IPS-NIHi11 (cell line): ENCODE measurements at regions not wholly inside any gene's neighbourhood (a gene's known extent, or its start where the extent isn't known, plus 50 kb on each side); places are given as distances from the start of the nearest gene placed in this dataset.
A peak's percentile ranks its signal among the peaks of the same experiment; 100 is the strongest.
"Not testable (repeated sequence)": the region's sequence is repeated elsewhere in the genome, so short reads cannot be mapped to it uniquely, and the experiment has no call there.

Experiments used
- DNase-seq: peaks from one replicate; pipeline ENCODE4 v3.0.0; 2012; ENCODE audit warnings: mixed read lengths, low spot score

GRCh38 chr5:42949348-42950115, 90.6 kb downstream of the ANXA2R start:
- no peak for DNase-seq

- no peak for DNase-seq
Measured at GRCh38 chr5:42948961-42949347, 91.2 kb downstream of the ANXA2R start.

- DNase-seq: peak; percentile 10
Measured at GRCh38 chr5:42944989-42945388, 95.1 kb downstream of the ANXA2R start.

- DNase-seq: peak; percentile 18
Measured at GRCh38 chr5:42943931-42944631, 96.0 kb downstream of the ANXA2R start.

DNA sequence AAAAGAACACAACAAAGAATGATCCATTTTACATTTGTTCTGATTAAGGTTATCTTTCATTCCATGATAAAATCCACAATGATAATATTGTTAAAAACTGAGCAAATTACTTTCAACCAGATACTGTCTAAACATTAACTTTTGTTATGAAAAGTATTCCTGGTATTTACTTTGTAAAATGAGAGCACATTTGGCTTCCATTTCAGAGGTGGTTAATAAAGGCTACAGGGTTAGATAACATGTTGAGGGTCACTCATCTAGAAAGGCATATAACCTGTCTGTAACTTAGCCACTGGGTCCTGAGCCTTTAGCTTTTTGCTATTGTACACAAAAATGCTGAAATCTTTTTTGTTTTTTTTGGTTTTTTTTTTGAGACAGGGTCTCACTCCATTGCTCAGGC, 99.3 kb downstream of the ANXA2R start:
- DNase-seq: no peak

DNA sequence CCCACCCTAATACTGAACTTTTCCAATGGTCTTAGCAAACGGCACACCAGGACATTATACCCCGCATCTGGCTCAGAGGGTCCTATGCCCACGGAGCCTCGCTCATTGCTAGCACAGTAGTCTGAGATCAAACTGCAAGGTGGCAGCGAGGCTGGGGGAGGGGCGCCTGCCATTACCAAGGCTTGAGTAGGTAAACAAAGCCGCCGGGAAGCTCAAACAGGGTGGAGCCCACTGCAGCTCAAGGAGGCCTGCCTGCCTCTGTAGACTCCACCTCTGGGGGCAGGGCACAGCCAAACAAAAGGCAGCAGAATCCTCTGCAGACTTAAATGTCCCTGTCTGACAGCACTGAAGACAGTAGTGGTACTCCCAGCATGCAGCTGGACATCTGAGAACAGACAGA, 108.1 kb downstream of the ANXA2R start:
- not testable (repeated sequence) for DNase-seq

- DNase-seq: not testable (repeated sequence)
Measured at GRCh38 chr5:42931451-42931850, 108.7 kb downstream of the ANXA2R start.

DNA sequence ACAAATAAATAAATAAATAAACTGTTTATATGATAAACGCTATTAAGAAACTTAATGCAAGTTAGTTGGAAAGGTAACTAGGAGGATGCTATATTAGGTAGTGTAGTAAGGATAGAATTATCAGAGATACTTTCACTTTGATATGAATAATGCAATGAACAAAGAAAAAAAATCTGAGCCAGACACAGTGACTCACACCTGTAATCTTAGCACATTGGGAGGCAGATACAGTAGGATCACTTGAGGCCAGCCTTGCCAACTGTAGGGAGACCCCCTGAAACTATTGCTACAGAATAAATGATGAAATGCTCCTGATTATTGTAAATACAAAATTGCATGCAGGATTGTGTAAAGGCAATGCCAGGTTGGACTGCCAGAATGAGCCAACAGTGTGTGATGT, 109.2 kb downstream of the ANXA2R start:
- no peak for DNase-seq

DNA sequence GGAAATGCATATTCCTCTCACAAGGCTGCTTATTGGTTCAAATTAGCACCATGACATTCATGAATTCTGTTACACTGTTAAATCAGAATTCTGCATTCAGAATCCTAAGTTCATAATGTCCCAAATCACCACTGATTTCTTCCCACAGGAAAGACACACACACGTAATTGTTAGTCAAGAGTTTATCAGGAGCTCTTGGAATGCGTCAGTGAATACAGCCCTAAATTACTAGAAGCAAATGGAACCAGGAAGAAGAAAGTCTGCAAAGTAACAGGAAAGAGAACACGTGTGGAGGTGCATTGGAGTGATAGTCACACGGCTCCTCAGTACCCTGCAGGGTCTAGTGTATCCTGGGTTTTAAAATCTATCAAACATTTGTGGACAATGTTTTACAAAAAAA, 110.2 kb downstream of the ANXA2R start:
- DNase-seq: no peak

DNA sequence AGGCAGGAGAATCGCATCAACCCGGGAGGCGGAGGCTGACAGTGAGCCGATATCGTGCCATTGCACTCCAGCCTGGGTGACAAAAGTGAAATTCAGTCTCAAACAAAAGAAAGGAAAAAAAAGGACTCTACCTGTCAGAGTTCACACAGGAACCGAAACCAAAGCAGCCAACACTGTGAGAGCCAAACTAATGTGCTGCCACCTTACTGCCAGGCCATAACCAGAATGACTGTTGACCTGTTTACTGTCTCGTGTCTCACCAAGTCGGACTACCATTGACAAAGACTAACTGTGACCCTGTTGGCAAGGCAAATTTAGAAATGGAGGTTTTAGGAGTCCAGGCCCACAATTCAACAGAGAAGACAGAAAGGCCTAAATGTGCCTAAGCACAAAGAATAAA, 112.4 kb downstream of the ANXA2R start:
- DNase-seq: no peak

- DNase-seq: no peak
Measured at GRCh38 chr5:42924686-42925085, 113.0 kb upstream of the SELENOP start.

GRCh38 chr5:42924226-42924625, 112.5 kb upstream of the SELENOP start:
- no peak for DNase-seq

DNA sequence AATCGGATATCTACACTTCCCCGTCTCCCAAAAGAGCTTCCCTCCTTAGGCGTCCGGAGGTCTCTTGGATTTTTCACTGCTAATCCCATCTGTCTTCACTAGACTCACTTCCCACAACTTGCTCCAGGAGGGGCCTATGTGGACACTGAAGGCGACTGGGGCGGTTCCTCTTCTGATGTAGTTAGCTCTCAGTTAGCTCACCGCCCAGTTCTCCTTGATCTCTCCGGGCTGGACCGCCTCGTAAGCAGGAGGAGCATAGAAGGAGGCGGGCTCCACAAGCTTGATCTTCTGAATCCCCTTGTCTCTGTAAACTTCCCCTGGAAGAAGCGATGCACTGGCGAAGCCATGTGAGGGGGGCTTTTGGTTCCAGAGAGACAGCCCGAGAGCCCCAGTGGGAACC, 112.0 kb upstream of the SELENOP start:
- DNase-seq: no peak

DNA sequence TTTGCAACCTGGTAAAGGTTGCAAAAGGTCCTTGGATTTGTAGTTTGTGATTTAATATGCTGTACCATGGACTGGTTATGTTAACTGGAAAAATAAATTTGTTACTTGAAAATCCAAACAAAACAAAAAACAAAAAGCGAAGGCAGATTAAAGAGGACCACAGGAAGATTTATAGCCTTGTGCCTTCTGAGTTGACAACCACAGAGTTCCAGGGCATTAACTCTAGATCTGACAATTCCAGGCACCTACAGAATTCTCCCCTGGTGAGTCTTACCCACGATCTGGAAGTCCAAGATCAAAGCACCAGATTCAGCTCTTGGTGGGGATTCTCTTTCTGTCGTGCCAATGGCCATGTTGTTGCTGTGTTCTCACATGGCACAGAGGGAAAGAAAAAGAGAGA, 107.9 kb upstream of the SELENOP start:
- no peak for DNase-seq

DNA sequence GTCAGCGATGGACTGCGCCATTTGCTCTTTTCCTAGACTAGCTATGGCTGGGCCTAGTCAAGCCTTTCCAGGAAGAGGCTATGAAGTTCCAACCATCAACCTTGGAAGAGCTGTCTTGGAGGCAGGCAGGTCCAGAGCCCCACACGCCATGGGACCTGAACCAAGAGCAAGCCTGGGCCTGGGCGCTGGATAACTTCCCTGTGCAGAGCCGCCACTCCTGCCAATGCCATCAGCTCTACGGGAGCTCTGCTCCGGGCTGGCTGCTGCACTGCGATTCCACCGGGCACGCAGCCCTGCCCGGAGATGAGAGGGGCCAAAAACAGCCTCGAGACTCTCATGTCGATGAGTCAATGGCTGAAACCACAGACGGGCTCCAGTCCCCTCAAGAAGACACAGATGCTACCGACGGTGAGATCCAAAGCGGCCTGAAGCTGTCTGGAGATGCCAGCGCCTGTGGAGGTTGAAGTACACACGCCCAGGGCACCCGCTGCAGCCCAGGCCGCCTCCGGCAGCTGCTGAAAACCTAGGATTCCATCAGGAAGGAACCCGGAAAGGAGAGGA, 103.7 kb upstream of the SELENOP start:
- no peak for DNase-seq

DNA sequence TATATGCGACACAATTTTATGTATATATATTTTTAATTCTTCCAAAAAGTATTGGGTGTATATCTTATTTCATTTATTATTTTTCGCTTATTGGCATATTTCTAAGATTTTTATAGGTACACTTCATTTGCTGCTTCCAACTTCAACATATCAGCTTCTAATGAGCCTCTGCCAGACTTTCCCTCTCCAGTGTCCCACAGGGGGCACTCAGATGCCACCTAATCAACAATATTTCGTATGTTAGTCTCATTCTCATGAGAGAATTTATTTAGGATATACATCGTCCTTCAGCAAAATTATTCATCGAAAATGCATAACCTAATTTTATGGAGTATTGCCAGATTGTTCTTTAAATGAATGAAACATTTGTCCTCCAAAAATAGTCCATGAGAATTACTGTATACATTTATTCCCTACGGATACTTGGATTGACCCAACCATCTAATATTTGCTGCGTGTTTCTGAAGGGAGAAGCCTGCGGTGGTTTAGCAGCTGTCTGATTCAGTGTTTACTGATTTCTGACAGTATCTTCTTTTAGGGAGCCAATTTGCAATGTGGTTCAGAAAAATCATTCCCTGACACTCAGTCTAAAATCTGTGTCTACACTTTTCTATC, 100.6 kb upstream of the SELENOP start:
- DNase-seq: peak; percentile 17

- peak; percentile 91 for DNase-seq
Measured at GRCh38 chr5:42908509-42909488, 97.1 kb upstream of the SELENOP start.

- no peak for DNase-seq
Measured at GRCh38 chr5:42908086-42908485, 96.4 kb upstream of the SELENOP start.

DNA sequence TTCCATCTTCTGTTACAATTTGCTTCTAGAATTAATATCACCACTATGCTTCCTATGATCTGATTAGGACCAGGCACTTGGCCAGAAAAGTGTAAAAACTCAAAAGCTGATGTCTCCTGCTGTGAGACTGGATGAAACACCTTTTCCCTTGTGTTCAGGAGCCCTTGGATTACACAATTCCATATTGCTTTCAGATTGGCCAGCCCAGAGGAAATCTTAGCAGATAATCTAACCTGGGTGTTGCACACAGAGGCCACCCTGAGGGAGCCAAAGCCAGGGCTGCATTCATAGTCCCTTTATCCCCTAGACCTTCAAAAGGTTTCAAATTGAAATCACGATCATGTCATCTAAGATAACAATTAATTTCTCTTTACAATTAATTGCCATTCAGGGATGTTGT, 94.1 kb upstream of the SELENOP start:
- no peak for DNase-seq

- DNase-seq: no peak
Measured at GRCh38 chr5:42900734-42901133, 89.0 kb upstream of the SELENOP start.

GRCh38 chr5:42898760-42899159, 87.1 kb upstream of the SELENOP start:
- DNase-seq: no peak

- DNase-seq: no peak
Measured at GRCh38 chr5:42896523-42896922, 84.8 kb upstream of the SELENOP start.
